ENCODE measurements at regions not wholly inside any gene's neighbourhood (a gene's known extent, or its start where the extent isn't known, plus 50 kb on each side); places are given as distances from the start of the nearest gene placed in this dataset.
"Not testable (repeated sequence)": the region's sequence is repeated elsewhere in the genome, so short reads cannot be mapped to it uniquely, and the experiment has no call there.

DNA sequence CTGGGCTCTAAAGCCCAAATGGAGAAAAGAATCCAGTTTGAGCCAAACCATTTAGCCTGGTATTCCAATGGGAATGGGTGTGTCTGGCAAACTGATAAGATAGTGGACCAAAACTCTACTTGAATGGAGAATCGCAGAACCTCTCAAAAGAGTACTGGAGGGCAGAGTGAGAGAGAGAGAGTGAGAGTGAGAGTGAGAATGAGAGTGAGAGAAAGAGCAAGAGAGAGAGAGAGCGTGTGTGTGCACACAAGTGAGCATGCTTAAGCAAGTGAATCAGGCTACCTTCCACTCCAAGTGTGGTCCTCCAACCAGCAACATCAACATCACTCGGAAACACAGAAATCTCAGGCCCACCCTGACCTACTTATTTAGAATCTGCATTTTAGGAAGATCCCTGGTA lies 58.8 kb downstream of the UQCRFS1 start:
- no peak for DNase-seq (ENCODE audit: low read depth)

DNA sequence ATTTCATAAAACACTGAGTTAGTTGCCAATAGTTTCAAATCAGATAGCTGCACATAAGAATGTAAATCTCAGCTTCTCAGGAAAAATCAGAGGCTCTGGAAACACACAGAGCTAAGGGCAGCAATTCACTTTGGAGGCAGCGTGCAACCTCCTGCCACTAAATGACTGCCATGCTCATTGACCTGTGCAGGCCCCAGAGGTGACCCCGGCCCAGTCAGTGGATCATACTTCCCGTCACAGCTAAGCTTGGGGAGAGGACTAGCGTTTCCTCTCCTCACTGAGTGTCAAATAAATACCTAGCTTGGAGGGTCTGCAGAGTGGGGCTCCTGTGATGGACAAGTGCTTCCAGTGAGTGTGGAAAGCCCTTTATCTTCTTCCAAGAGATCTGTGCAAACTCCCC lies 67.2 kb downstream of the UQCRFS1 start:
- DNase-seq (ENCODE audit: low read depth), result no peak

- no peak for DNase-seq (ENCODE audit: low read depth)
Measured at GRCh38 chr19:29143183-29143582, 69.8 kb downstream of the UQCRFS1 start.

GRCh38 chr19:29139227-29139626 lies 73.7 kb downstream of the UQCRFS1 start:
- no peak for DNase-seq (ENCODE audit: low read depth)

GRCh38 chr19:29138206-29138605 lies 74.7 kb downstream of the UQCRFS1 start:
- DNase-seq (ENCODE audit: low read depth), result not testable (repeated sequence)

- no peak for DNase-seq (ENCODE audit: low read depth)
Measured at GRCh38 chr19:29131456-29131855, 81.5 kb downstream of the UQCRFS1 start.

DNA sequence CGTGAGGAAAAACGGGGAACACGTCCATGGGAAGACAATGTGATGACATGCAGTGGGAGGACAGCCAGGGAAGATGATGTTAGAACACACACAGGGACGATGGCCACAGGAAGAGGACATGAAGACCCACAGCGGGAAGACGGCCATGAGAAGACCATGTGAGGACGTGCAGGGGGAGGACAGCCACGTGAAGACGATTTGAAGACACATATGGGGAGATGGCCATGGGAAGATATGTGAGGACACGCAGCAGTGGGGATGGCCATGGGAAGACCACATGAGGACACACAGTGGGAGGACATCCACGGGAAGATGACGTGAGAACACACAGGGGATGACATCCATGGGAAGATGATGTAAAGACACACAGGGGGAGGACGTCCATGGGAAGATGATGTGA lies 83.8 kb downstream of the UQCRFS1 start:
- DNase-seq (ENCODE audit: low read depth), result no peak

- no peak for DNase-seq (ENCODE audit: low read depth)
Measured at GRCh38 chr19:29128203-29128602, 84.7 kb downstream of the UQCRFS1 start.

- no peak for DNase-seq (ENCODE audit: low read depth)
Measured at GRCh38 chr19:29122185-29122584, 90.8 kb downstream of the UQCRFS1 start.

DNA sequence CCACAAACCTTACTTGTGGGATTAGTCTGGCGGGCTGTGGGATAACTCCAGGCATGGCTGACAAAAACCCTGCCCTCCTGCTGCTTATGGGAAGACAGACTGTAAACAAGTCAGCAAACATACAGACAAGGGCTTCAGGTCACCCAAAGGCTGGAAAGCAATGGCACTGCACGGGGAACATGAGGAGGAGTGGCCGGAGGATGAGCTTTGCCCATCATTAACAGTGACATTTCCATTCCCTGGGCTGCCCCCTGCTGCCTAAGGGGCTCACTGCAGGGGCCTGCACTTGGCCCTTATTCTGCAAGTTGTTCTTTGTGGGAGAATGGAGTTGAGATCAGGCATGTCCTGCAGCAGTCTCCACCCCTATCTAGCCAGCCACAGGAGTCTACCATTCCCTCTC lies 91.3 kb downstream of the UQCRFS1 start:
- no peak for DNase-seq (ENCODE audit: low read depth)

DNA sequence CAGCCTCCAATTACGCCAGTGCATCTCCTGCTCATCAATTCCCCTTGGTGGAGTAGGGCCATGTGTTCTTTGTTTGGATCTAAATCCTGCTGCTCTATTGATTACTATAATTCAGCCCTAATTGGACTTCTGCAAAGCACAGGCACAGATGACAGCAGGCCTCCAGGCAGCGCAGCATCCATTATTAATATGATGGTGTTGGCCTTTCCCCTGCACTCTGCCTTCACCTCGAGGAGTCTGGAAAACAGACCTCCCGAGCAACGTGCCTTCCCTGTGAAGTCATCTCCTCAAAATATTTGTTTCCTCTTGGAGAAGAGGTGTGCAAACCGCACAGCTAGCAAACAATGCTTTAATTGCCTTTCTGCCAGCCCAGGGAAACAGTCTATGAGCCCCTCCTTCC lies 92.5 kb downstream of the UQCRFS1 start:
- DNase-seq (ENCODE audit: low read depth), result no peak

- no peak for DNase-seq (ENCODE audit: low read depth)
Measured at GRCh38 chr19:29119590-29119989, 93.4 kb downstream of the UQCRFS1 start.

GRCh38 chr19:29118389-29118788 lies 94.6 kb downstream of the UQCRFS1 start:
- DNase-seq (ENCODE audit: low read depth), result no peak

GRCh38 chr19:29117926-29118325 lies 95.0 kb downstream of the UQCRFS1 start:
- no peak for DNase-seq (ENCODE audit: low read depth)

- DNase-seq (ENCODE audit: low read depth), result no peak
Measured at GRCh38 chr19:29115181-29115580, 97.8 kb downstream of the UQCRFS1 start.

DNA sequence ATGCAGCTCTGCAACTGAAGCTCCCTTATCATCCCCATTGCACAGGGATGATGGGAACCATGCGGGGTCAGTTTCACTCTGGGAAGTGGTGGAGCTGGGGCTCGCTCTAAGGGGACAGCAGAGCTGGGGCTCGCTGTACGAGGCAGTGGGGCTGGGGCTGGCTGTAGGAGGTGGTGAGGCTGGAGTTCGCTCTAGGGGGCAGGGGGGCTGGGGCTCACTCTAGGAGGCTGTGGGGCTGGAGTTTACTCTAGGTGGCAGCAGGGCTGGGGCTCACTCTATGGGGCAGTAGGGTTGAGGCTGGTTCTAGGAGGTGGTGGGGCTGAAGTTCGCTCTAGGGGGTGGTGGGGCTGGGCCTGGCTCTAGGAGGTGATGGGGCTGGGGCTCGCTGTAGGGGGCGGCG lies 99.1 kb downstream of the UQCRFS1 start:
- DNase-seq (ENCODE audit: low read depth), result no peak

GRCh38 chr19:29111576-29111975 lies 101.4 kb downstream of the UQCRFS1 start:
- DNase-seq (ENCODE audit: low read depth), result no peak

DNA sequence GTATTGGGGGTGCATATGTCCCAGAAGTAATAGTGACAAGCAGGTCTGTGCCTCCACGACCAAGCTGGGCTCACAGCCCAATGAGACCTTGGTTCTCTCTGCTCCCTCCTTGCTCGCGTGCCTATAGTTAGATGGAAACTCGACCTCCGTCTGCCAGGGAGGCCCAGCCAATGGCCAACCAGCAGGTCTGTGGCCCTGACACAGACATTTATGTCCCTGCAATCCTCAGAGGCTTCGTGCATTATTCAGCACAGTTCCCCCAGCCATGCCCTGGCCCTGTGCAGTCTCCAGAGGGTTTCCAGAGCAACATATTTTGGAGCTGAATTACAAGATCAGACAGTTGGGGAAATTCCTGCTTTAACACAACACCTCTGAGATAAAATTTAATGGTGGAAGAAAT lies 105.1 kb downstream of the UQCRFS1 start:
- DNase-seq (ENCODE audit: low read depth), result no peak

DNA sequence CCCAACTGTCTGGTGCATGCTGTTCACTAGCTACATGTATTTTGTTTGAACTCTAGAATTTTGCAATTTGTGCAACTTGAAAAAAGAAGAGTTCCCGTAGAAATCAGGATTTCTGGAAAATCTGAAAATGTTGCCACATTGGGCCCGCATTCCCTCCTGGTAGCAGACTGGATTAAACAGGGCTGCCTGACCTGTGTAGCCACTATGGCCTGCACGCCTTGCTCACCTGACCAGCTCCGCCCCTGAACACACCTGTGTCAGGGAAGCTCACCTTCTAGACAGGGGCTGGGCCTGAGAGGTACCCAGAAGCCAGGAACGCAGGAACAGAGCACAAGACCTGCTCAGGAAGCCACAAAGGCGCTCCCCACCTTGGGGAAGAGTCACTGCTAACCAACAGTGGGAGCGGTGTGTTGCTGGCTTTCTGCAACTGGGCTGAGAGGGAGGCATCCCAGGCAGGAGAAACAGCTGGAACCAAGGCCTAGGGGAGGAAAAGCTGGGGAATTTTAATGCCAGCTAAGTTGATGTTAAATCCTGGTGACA lies 106.5 kb downstream of the UQCRFS1 start:
- no peak for DNase-seq (ENCODE audit: low read depth)

- no peak for DNase-seq (ENCODE audit: low read depth)
Measured at GRCh38 chr19:29105629-29106292, 107.2 kb downstream of the UQCRFS1 start.

- DNase-seq (ENCODE audit: low read depth), result no peak
Measured at GRCh38 chr19:29104605-29105241, 108.2 kb downstream of the UQCRFS1 start.

GRCh38 chr19:29098863-29099481 lies 114.0 kb downstream of the UQCRFS1 start:
- DNase-seq (ENCODE audit: low read depth), result no peak

DNA sequence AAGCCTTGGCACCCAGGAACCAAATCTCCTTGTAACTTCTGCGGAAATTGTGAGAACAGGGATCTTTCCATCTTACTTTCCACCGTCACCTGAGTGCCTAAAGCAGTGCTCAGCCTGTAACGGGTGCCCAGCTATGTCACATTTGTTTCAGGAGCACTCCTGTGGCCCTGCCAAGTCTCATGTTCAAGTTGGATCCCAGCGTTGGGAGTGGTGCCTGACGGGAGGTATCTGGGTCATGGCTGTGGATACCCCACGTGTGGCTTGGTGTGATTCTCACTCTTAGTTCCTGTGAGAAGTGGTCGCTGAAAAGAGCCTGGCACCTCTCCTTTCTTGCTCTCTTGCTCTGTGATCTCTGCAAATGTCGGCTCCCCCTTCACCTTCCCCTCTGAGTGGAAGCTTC lies 114.9 kb downstream of the UQCRFS1 start:
- DNase-seq (ENCODE audit: low read depth), result no peak
